Calu3 (cell line): ENCODE measurements at regions not wholly inside any gene's neighbourhood (a gene's known extent, or its start where the extent isn't known, plus 50 kb on each side); places are given as distances from the start of the nearest gene placed in this dataset.

Experiments
- BruUV-seq: library from RNA; stranded (reverse); fragments of 400-500 nt; replicated peaks from 2 replicates; lab custom pipeline; 2021; lab: Mats Ljungman, UMichigan
- CTCF ChIA-PET: fragments of 300-600 bp; sonication (Branson Sonifier 250); formaldehyde crosslinking; loops from one replicate; lab custom pipeline; 2022; ENCODE audit warnings: antibody characterized with exemption; lab: Charles Lee
- DNase-seq: peaks from one replicate; pipeline ENCODE4 v3.0.0; 2022
- H3K27ac Mint-ChIP-seq: one replicate; pipeline ENCODE4 v1.8.0; 2022; ENCODE audit warnings: mixed read lengths; ENCODE audit not compliant: unreplicated experiment
- H3K27me3 Mint-ChIP-seq: one replicate; pipeline ENCODE4 v1.8.0; 2022; ENCODE audit warnings: mixed read lengths; ENCODE audit not compliant: unreplicated experiment
- H3K36me3 Mint-ChIP-seq: one replicate; pipeline ENCODE4 v1.8.0; 2022; ENCODE audit warnings: mild to moderate bottlenecking, moderate library complexity, mixed read lengths; ENCODE audit not compliant: insufficient read depth, unreplicated experiment
- H3K4me1 Mint-ChIP-seq: one replicate; pipeline ENCODE4 v1.8.0; 2022; ENCODE audit warnings: mild to moderate bottlenecking, low read depth, mixed read lengths; ENCODE audit not compliant: unreplicated experiment
- H3K4me3 Mint-ChIP-seq: one replicate; pipeline ENCODE4 v1.8.0; 2022; ENCODE audit warnings: mild to moderate bottlenecking, low read depth, moderate library complexity, mixed read lengths; ENCODE audit not compliant: unreplicated experiment
- H3K9me3 Mint-ChIP-seq: one replicate; pipeline ENCODE4 v1.8.0; 2022; ENCODE audit warnings: low read depth, mixed read lengths; ENCODE audit not compliant: unreplicated experiment
- CTCF ChIP-seq: fragments of 200-600 bp; IDR thresholded peaks from one replicate; pipeline ENCODE4 v1.8.0; 2022; ENCODE audit warnings: antibody characterized with exemption; ENCODE audit not compliant: unreplicated experiment
- intact Hi-C: fragments of 100-400 bp; cut with micrococcal nuclease; formaldehyde crosslinking; loops from one replicate; pipeline ENCODE4 v1.10.0; 2022; ENCODE audit not compliant: unreplicated experiment

GRCh38 chr21:35169574-35169973, 120.5 kb upstream of the RUNX1 start:
- H3K27me3 Mint-ChIP-seq, result no peaks in the 10 kb centered on the region
- BruUV-seq, result no TSS peak

GRCh38 chr21:35168735-35169134, 119.6 kb upstream of the RUNX1 start:
- H3K4me3 Mint-ChIP-seq, result no peak overlapping the region
- DNase-seq, result no peak
- no TSS peak for BruUV-seq
- CTCF ChIA-PET, result no interaction called here
- no peaks in the 10 kb centered on the region for H3K4me1 Mint-ChIP-seq
- peaks cover 6% of the 10 kb centered on the region for H3K9me3 Mint-ChIP-seq
- intact Hi-C loops, result no loop called here
- H3K36me3 Mint-ChIP-seq, result no peaks in the 10 kb centered on the region
- H3K27me3 Mint-ChIP-seq, result no peaks in the 10 kb centered on the region
- TF ChIP-seq CTCF, result no peak
- H3K27ac Mint-ChIP-seq, result no peak overlapping the region

More at GRCh38 chr21:35169574-35169973, 120.5 kb upstream of the RUNX1 start:
- CTCF ChIA-PET, result no interaction called here
- no peak for TF ChIP-seq CTCF
- no peak for DNase-seq
- Mint-ChIP-seq H3K9me3 (peaks cover 6% of the 10 kb centered on the region), H3K4me1 (no peaks in the 10 kb centered on the region), H3K27ac (no peak overlapping the region), H3K36me3 (no peaks in the 10 kb centered on the region), H3K4me3 (no peak overlapping the region)
- intact Hi-C loops, result no loop called here

DNA sequence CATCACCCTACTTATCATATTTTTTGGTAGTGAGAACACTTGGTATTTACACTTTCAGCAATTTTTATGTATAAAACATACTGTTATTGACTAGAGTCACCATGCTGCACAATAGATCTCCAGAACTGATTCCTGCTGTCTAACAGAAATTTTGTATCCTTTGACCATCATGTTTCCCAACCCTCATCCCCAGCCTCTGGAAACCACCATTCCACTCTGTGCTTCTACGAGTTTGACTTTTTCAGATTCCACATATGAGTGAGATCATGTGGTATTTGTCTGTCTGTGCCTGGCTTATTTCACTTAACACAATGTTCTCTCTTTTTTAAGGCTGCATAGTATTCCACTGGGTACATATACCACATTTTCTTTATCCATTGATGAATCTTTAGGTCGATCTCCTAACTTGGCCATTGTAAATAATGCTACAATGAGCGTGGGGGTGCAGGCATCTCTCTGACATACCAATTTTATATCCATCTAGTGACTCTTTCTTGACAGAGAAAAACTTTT, 115.9 kb upstream of the RUNX1 start:
- H3K27ac Mint-ChIP-seq, result no peak overlapping the region
- H3K4me1 Mint-ChIP-seq, result peaks cover 3% of the 10 kb centered on the region
- H3K27me3 Mint-ChIP-seq, result no peaks in the 10 kb centered on the region
- H3K4me3 Mint-ChIP-seq, result no peak overlapping the region
- no TSS peak for BruUV-seq
- no peak for DNase-seq
- TF ChIP-seq CTCF, result no peak
- H3K9me3 Mint-ChIP-seq, result peaks cover 6% of the 10 kb centered on the region
- CTCF ChIA-PET, result no interaction called here
- intact Hi-C loops, result no loop called here
- peaks cover 2% of the 10 kb centered on the region for H3K36me3 Mint-ChIP-seq

- CTCF ChIA-PET, result no interaction called here
- BruUV-seq, result no TSS peak
- no peak for TF ChIP-seq CTCF
- DNase-seq, result no peak
- intact Hi-C loops, result no loop called here
- no peak overlapping the region for H3K27ac Mint-ChIP-seq
- H3K9me3 Mint-ChIP-seq, result peaks cover 13% of the 10 kb centered on the region
- no peak overlapping the region for H3K4me3 Mint-ChIP-seq
- no peaks in the 10 kb centered on the region for H3K27me3 Mint-ChIP-seq
- H3K36me3 Mint-ChIP-seq, result peaks cover 7% of the 10 kb centered on the region
- peaks cover 9% of the 10 kb centered on the region for H3K4me1 Mint-ChIP-seq
Measured at GRCh38 chr21:35164380-35164779, 115.3 kb upstream of the RUNX1 start.
